ENCODE measurements at regions not wholly inside any gene's neighbourhood (a gene's known extent, or its start where the extent isn't known, plus 50 kb on each side); places are given as distances from the start of the nearest gene placed in this dataset.
A peak's percentile ranks its signal among the peaks of the same experiment; 100 is the strongest.

- Histone ChIP-seq H3K9me3 (ENCODE audit: control insufficient read depth in 1 of 2, insufficient read depth in 1 of 2, low read length in 2 of 2) (no peaks in the 10 kb centered on the region), H3K27ac (ENCODE audit: low read depth in 1 of 2, low read length in 2 of 2) (no peak overlapping the region), H3K36me3 (ENCODE audit: insufficient read depth, low read length) (no peaks in the 10 kb centered on the region), H3K4me3 (ENCODE audit: low read length) (no peak overlapping the region), H3K4me1 (ENCODE audit: insufficient read depth, low read length) (no peaks in the 10 kb centered on the region), H3K27me3 (ENCODE audit: control insufficient read depth in 1 of 2, insufficient read depth in 2 of 2, low read length in 2 of 2) (no peaks in the 10 kb centered on the region)
- Mint-ChIP-seq H3K27ac (no peak overlapping the region), H3K4me1 (ENCODE audit: low read depth) (no peaks in the 10 kb centered on the region), H3K27me3 (peaks cover 26% of the 10 kb centered on the region), H3K36me3 (ENCODE audit: low read depth) (no peaks in the 10 kb centered on the region), H3K4me3 (no peak overlapping the region), H3K9me3 (no peaks in the 10 kb centered on the region)
- ChIA-PET CTCF (no interaction called here), POLR2A (no interaction called here)
- ATAC-seq (ENCODE audit: poor library complexity) (no peak), DNase-seq (no peak)
- TF ChIP-seq CTCF (IDR thresholded peaks at IDR 0.05): no peak
- intact Hi-C loops (cut with DNase I, micrococcal nuclease): no loop called here
These were observed 101.5 kb upstream of the OGFRL1 start for GRCh38 chr6:71187141-71187540.

GRCh38 chr6:71190809-71191208, 97.8 kb upstream of the OGFRL1 start:
- Histone ChIP-seq H3K9me3 (ENCODE audit: control insufficient read depth in 1 of 2, insufficient read depth in 1 of 2, low read length in 2 of 2) (no peaks in the 10 kb centered on the region), H3K36me3 (ENCODE audit: insufficient read depth, low read length) (no peaks in the 10 kb centered on the region), H3K4me1 (ENCODE audit: insufficient read depth, low read length) (no peaks in the 10 kb centered on the region), H3K4me3 (ENCODE audit: low read length) (no peak overlapping the region), H3K27ac (ENCODE audit: low read depth in 1 of 2, low read length in 2 of 2) (no peak overlapping the region), H3K27me3 (ENCODE audit: control insufficient read depth in 1 of 2, insufficient read depth in 2 of 2, low read length in 2 of 2) (no peaks in the 10 kb centered on the region)
- no peak overlapping the region for H3K27ac Mint-ChIP-seq
- DNase-seq (peak in 3 of 14 experiments; percentile 37 to 40 (median 40)), ATAC-seq (ENCODE audit: poor library complexity) (no peak)
- intact Hi-C loops (cut with DNase I, micrococcal nuclease): loop anchor here (1.0 kb wide), 2 partner anchors 156 to 158 kb away; no protein-coding TSS in a partner anchor
- H3K4me1 Mint-ChIP-seq (ENCODE audit: low read depth): no peaks in the 10 kb centered on the region
- H3K36me3 Mint-ChIP-seq (ENCODE audit: low read depth): no peaks in the 10 kb centered on the region
- no peaks in the 10 kb centered on the region for H3K9me3 Mint-ChIP-seq
- ChIA-PET POLR2A (interaction anchor here (0.7 kb wide), 1 partner anchor 9 kb away, joined by 3 read pairs; no protein-coding TSS in a partner anchor), CTCF (interaction anchor here (1.0 kb wide), 1 partner anchor 154 kb away, joined by 3 read pairs; no protein-coding TSS in a partner anchor)
- peaks cover 13% of the 10 kb centered on the region for H3K27me3 Mint-ChIP-seq
- peak; percentile 51 for TF ChIP-seq CTCF (IDR thresholded peaks at IDR 0.05)
- no peak overlapping the region for H3K4me3 Mint-ChIP-seq

- Mint-ChIP-seq H3K27me3 (peaks cover 4% of the 10 kb centered on the region), H3K4me3 (no peak overlapping the region), H3K36me3 (ENCODE audit: low read depth) (no peaks in the 10 kb centered on the region), H3K4me1 (ENCODE audit: low read depth) (no peaks in the 10 kb centered on the region), H3K9me3 (no peaks in the 10 kb centered on the region), H3K27ac (no peak overlapping the region)
- H3K36me3 ChIP-seq (ENCODE audit: insufficient read depth, low read length): no peaks in the 10 kb centered on the region
- no peak for DNase-seq
- no peak for ATAC-seq (ENCODE audit: poor library complexity)
- POLR2A ChIA-PET: interaction anchor here (0.7 kb wide), 1 partner anchor 14 kb away, joined by 3 read pairs; no protein-coding TSS in a partner anchor
- TF ChIP-seq CTCF (IDR thresholded peaks at IDR 0.05): no peak
- H3K4me3 ChIP-seq (ENCODE audit: low read length): no peak overlapping the region
- CTCF ChIA-PET: no interaction called here
- intact Hi-C loops (cut with DNase I, micrococcal nuclease): no loop called here
- H3K27me3 ChIP-seq (ENCODE audit: control insufficient read depth in 1 of 2, insufficient read depth in 2 of 2, low read length in 2 of 2): peaks cover 0 to 3% of the 10 kb centered on the region in 2 experiments
- no peaks in the 10 kb centered on the region for H3K9me3 ChIP-seq (ENCODE audit: control insufficient read depth in 1 of 2, insufficient read depth in 1 of 2, low read length in 2 of 2)
- H3K4me1 ChIP-seq (ENCODE audit: insufficient read depth, low read length): no peaks in the 10 kb centered on the region
- H3K27ac ChIP-seq (ENCODE audit: low read depth in 1 of 2, low read length in 2 of 2): no peak overlapping the region
These were observed 93.9 kb upstream of the OGFRL1 start for GRCh38 chr6:71194724-71195123.

All from CD4-positive, alpha-beta T cell (primary cell).